GM06990 (cell line): ENCODE measurements at regions not wholly inside any gene's neighbourhood (a gene's known extent, or its start where the extent isn't known, plus 50 kb on each side); places are given as distances from the start of the nearest gene placed in this dataset.

Experiments used
- DNase-seq: peaks from one replicate; pipeline ENCODE4 v3.0.0-alpha.2; 2011; ENCODE audit not compliant: insufficient read length; ENCODE audit errors: extremely low read depth
- H3K27me3 ChIP-seq: replicated peaks from 2 replicates; pipeline ENCODE4 v1.6.0; 2011; ENCODE audit warnings: low read length; ENCODE audit not compliant: control insufficient read depth, insufficient read depth
- H3K36me3 ChIP-seq: 2 replicates; pipeline ENCODE4 v1.5.1; 2011; ENCODE audit warnings: low read length; ENCODE audit not compliant: control insufficient read depth, insufficient read depth
- H3K4me3 ChIP-seq: replicated peaks from 2 replicates; pipeline ENCODE4 v1.5.1; 2011; ENCODE audit warnings: low read depth, mild to moderate bottlenecking, control low read depth, low read length
- CTCF ChIP-seq: IDR thresholded peaks from 2 replicates; pipeline ENCODE4 v1.5.1; 2011; ENCODE audit warnings: low read length, control low read depth, mild to moderate bottlenecking, inconsistent platforms; ENCODE audit not compliant: insufficient read depth, poor library complexity, severe bottlenecking

- Histone ChIP-seq H3K36me3 (no peaks in the 10 kb centered on the region), H3K4me3 (no peak overlapping the region), H3K27me3 (no peaks in the 10 kb centered on the region; the same call in 1 of the 2 replicates)
- DNase-seq: no peak
- no peak for TF ChIP-seq CTCF
Measured at GRCh38 chr2:129794116-129794515, 185.3 kb upstream of the RAB6C start.

- H3K27me3 ChIP-seq: no peaks in the 10 kb centered on the region; the same call in none of the 2 replicates
- H3K36me3 ChIP-seq: no peaks in the 10 kb centered on the region
- DNase-seq: no peak
- no peak overlapping the region for H3K4me3 ChIP-seq
- TF ChIP-seq CTCF: no peak
Measured at GRCh38 chr2:129794540-129794939, 184.9 kb upstream of the RAB6C start.

GRCh38 chr2:129796225-129796624, 183.2 kb upstream of the RAB6C start:
- Histone ChIP-seq H3K27me3 (no peaks in the 10 kb centered on the region; the same call in none of the 2 replicates), H3K4me3 (no peak overlapping the region), H3K36me3 (no peaks in the 10 kb centered on the region)
- TF ChIP-seq CTCF: no peak
- DNase-seq: no peak

GRCh38 chr2:129796801-129797488, 182.5 kb upstream of the RAB6C start:
- no peak overlapping the region for H3K4me3 ChIP-seq
- TF ChIP-seq CTCF: no peak
- no peak for DNase-seq
- no peaks in the 10 kb centered on the region; the same call in none of the 2 replicates for H3K27me3 ChIP-seq
- no peaks in the 10 kb centered on the region for H3K36me3 ChIP-seq

GRCh38 chr2:129797489-129798300, 181.8 kb upstream of the RAB6C start:
- no peaks in the 10 kb centered on the region; the same call in none of the 2 replicates for H3K27me3 ChIP-seq

More at GRCh38 chr2:129797489-129798300, 181.8 kb upstream of the RAB6C start:
- Histone ChIP-seq H3K4me3 (no peak overlapping the region), H3K36me3 (no peaks in the 10 kb centered on the region)
- DNase-seq: no peak
- no peak for TF ChIP-seq CTCF
